GM12878 (cell line): ENCODE measurements at regions not wholly inside any gene's neighbourhood (a gene's known extent, or its start where the extent isn't known, plus 50 kb on each side); places are given as distances from the start of the nearest gene placed in this dataset.

Source experiments
- ATAC-seq: fragments of 200-7000 bp; cut with Tn5 transposase; 3 replicates; pipeline ENCODE4 v1.9.1; 2020; ENCODE audit warnings: mild to moderate bottlenecking, moderate library complexity
- BruUV-seq: library from RNA; stranded (reverse); fragments of 400-500 nt; replicated peaks from 2 replicates; lab custom pipeline; 2021; lab: Mats Ljungman, UMichigan
- CTCF ChIA-PET: fragments of 300-600 bp; sonication (Branson Sonifier 250); formaldehyde crosslinking; extraction: SDS; loops from one replicate; lab custom pipeline; 2021; ENCODE audit warnings: inconsistent platforms; lab: Yijun Ruan, JAX
- POLR2A ChIA-PET: fragments of 350-600 bp; formaldehyde crosslinking; extraction: SDS; loops from one replicate; lab custom pipeline; 2021; ENCODE audit warnings: inconsistent platforms; lab: Charles Lee
- RAD21 ChIA-PET: fragments of 300-600 bp; sonication (Branson Sonifier 250); formaldehyde crosslinking; loops from one replicate; lab custom pipeline; 2023; ENCODE audit warnings: antibody characterized with exemption; ENCODE audit not compliant: unreplicated experiment; lab: Charles Lee
- SMC1A ChIA-PET: fragments of 300-600 bp; sonication (Branson Sonifier 250); formaldehyde crosslinking; loops from one replicate; lab custom pipeline; 2023; ENCODE audit not compliant: unreplicated experiment, uncharacterized antibody; lab: Charles Lee
- DNase-seq: peaks from one replicate; pipeline ENCODE4 v3.0.0-alpha.2; 2011; ENCODE audit warnings: low read depth, low spot score
- FAIRE-seq: peaks from 3 replicates; lab custom pipeline; 2011; peaks lifted over from hg19 to GRCh38; lab: Jason Lieb, UNC
- H2AFZ ChIP-seq: 2 replicates; pipeline ENCODE4 v1.6.0; 2011; ENCODE audit warnings: low read depth, low read length, control low read depth; ENCODE audit not compliant: control insufficient read depth
- H3K27ac ChIP-seq: 2 replicates; pipeline ENCODE4 v1.5.1; 2011; ENCODE audit warnings: control low read depth; ENCODE audit not compliant: control insufficient read depth, insufficient read depth
- H3K27me3 ChIP-seq, 2 experiments: replicated peaks in 1 of 2; 2 replicates each; pipeline versions ENCODE4 v1.6.0 to v1.6.1; 2011; ENCODE audit warnings: low read length in 1 of 2; ENCODE audit not compliant: control insufficient read depth in 2 of 2, insufficient read depth in 2 of 2
- H3K36me3 ChIP-seq, 2 experiments: 2 replicates each; pipeline ENCODE4 v1.5.1; 2011; ENCODE audit warnings: low read length in 1 of 2; ENCODE audit not compliant: control insufficient read depth in 2 of 2, insufficient read depth in 2 of 2
- H3K4me1 ChIP-seq: 2 replicates; pipeline ENCODE4 v1.6.1; 2011; ENCODE audit warnings: mild to moderate bottlenecking, low read length, moderate library complexity, mixed read lengths; ENCODE audit not compliant: control insufficient read depth, insufficient read depth
- H3K4me2 ChIP-seq: 2 replicates; pipeline ENCODE4 v1.6.0; 2011; ENCODE audit warnings: control low read depth; ENCODE audit not compliant: control insufficient read depth, insufficient read depth
- H3K4me3 ChIP-seq: fragments of 200-600 bp; sonication (generic); 2 replicates; pipeline ENCODE4 v1.5.1; 2016
- H3K79me2 ChIP-seq: 2 replicates; pipeline ENCODE4 v1.6.0; 2011; ENCODE audit warnings: low read length; ENCODE audit not compliant: control insufficient read depth, insufficient read depth
- H3K9ac ChIP-seq: 2 replicates; pipeline ENCODE4 v1.8.0; 2011; ENCODE audit warnings: low read length, control low read depth, mixed read lengths; ENCODE audit not compliant: control insufficient read depth, insufficient read depth
- H3K9me3 ChIP-seq: replicated peaks from 3 replicates; pipeline ENCODE4 v1.5.1; 2011; ENCODE audit warnings: mild to moderate bottlenecking, low read length; ENCODE audit not compliant: control insufficient read depth, insufficient read depth
- H4K20me1 ChIP-seq: 2 replicates; pipeline ENCODE4 v1.6.0; 2011; ENCODE audit not compliant: control insufficient read depth, insufficient read depth
- CUX1 ChIP-seq: IDR thresholded peaks from 2 replicates; pipeline ENCODE4 v1.6.1; 2012; ENCODE audit warnings: improper control_type of control experiment, low read depth, low read length; ENCODE audit not compliant: insufficient replicate concordance
- FOXM1 ChIP-seq: IDR thresholded peaks from 2 replicates; pipeline ENCODE4 v1.6.1; 2012; ENCODE audit warnings: low read depth, mild to moderate bottlenecking, inconsistent platforms, low read length, moderate library complexity
- IRF4 ChIP-seq: IDR thresholded peaks from 2 replicates; pipeline ENCODE4 v1.6.1; 2011; ENCODE audit warnings: low read depth, low read length
- KDM1A ChIP-seq: fragments of 200-600 bp; sonication (generic); IDR thresholded peaks from 2 replicates; pipeline ENCODE4 v1.6.1; 2016; ENCODE audit warnings: borderline replicate concordance
- KLF5 ChIP-seq: fragments of 450-650 bp; IDR thresholded peaks from 2 replicates; pipeline ENCODE4 v1.6.1; 2014; ENCODE audit warnings: mild to moderate bottlenecking; ENCODE audit not compliant: partially characterized antibody
- MAX ChIP-seq: IDR thresholded peaks from 2 replicates; pipeline ENCODE4 v1.6.1; 2012; ENCODE audit warnings: low read depth, low read length, improper control_type of control experiment
- MTA2 ChIP-seq: fragments of 450-650 bp; IDR thresholded peaks from 2 replicates; pipeline ENCODE4 v1.6.1; 2016; ENCODE audit warnings: low read depth, mild to moderate bottlenecking, moderate library complexity
- PML ChIP-seq: IDR thresholded peaks from 2 replicates; pipeline ENCODE4 v1.6.1; 2012; ENCODE audit warnings: low read length, inconsistent platforms
- PRDM15 ChIP-seq: fragments of 450-650 bp; formaldehyde crosslinking; IDR thresholded peaks from 2 replicates; pipeline ENCODE4 v1.4.0; 2020; ENCODE audit warnings: mild to moderate bottlenecking, moderate library complexity
- SRF ChIP-seq, 2 experiments: IDR thresholded peaks; 2 replicates each; pipeline ENCODE4 v1.6.1; 2011; ENCODE audit warnings: low read depth in 2 of 2, low read length in 2 of 2, mild to moderate bottlenecking in 1 of 2, moderate library complexity in 1 of 2
- STAT3 ChIP-seq: IDR thresholded peaks from 2 replicates; pipeline ENCODE4 v1.6.1; 2011; ENCODE audit warnings: low read depth, low read length, improper control_type of control experiment
- SUZ12 ChIP-seq: fragments of 200-600 bp; sonication (generic); IDR thresholded peaks from one replicate; pipeline ENCODE4 v1.6.1; 2018; ENCODE audit warnings: antibody characterized with exemption, mild to moderate bottlenecking; ENCODE audit not compliant: unreplicated experiment
- TCF12 ChIP-seq: IDR thresholded peaks from 2 replicates; pipeline ENCODE4 v1.6.1; 2011; ENCODE audit warnings: low read depth, mild to moderate bottlenecking, low read length
- YBX1 ChIP-seq: fragments of 450-650 bp; IDR thresholded peaks from 2 replicates; pipeline ENCODE4 v1.6.1; 2016; ENCODE audit warnings: antibody characterized with exemption
- ZZZ3 ChIP-seq: IDR thresholded peaks from 2 replicates; pipeline ENCODE4 v1.6.1; 2011; ENCODE audit warnings: low read depth; ENCODE audit not compliant: control insufficient read depth, insufficient read length
- WGBS: methylation state at CpG from one replicate; pipeline ENCODE4 v1.1.6; 2016; ENCODE audit warnings: low lambda C conversion rate; ENCODE audit not compliant: insufficient replicate concordance, insufficient coverage; ENCODE audit errors: missing lambda C conversion rate; 5-methylcytosine and 5-hydroxymethylcytosine counted together
- in situ Hi-C: fragments of 300-500 bp; cut with MboI; formaldehyde crosslinking; loops from 9 replicates; pipeline ENCODE4 v1.14.3; 2018; ENCODE audit warnings: mixed read lengths
- intact Hi-C: fragments of 100-400 bp; cut with micrococcal nuclease; formaldehyde crosslinking; loops from one replicate; pipeline ENCODE4 v1.14.2; 2022; ENCODE audit not compliant: unreplicated experiment

- Histone ChIP-seq H3K4me2 (no peak overlapping the region), H3K9me3 (no peaks in the 10 kb centered on the region), H3K36me3 (no peaks in the 10 kb centered on the region), H3K9ac (no peak overlapping the region), H3K4me1 (no peaks in the 10 kb centered on the region), H3K79me2 (no peaks in the 10 kb centered on the region), H3K27ac (no peak overlapping the region), H3K4me3 (no peak overlapping the region), H3K27me3 (no peaks in the 10 kb centered on the region), H4K20me1 (no peaks in the 10 kb centered on the region), H2AFZ (no peak overlapping the region)
- SMC1A ChIA-PET = interaction anchor here (0.6 kb wide), 1 partner anchor 12 kb away, joined by 3 read pairs; no protein-coding TSS in a partner anchor
- ATAC-seq (no peak), DNase-seq (no peak), FAIRE-seq (no peak)
- POLR2A ChIA-PET = no interaction called here
- no TSS peak for BruUV-seq
- CTCF ChIA-PET = interaction anchor here (0.6 to 0.8 kb wide), 2 partner anchors 9 to 37 kb away, joined by 3 read pairs; no protein-coding TSS in a partner anchor
- WGBS = 84% methylated on average over 5 of the region's 5 CpGs
- RAD21 ChIA-PET = interaction anchor here (0.7 kb wide), 1 partner anchor 10 kb away, joined by 3 read pairs; no protein-coding TSS in a partner anchor
- intact Hi-C loops = no loop called here
- in situ Hi-C loops = no loop called here
- TF ChIP-seq YBX1 (no peak), IRF4 (no peak), PML (no peak), MAX (no peak), KDM1A (no peak), MTA2 (no peak), FOXM1 (no peak), CUX1 (no peak), KLF5 (no peak), SRF (IDR thresholded peaks at IDR 0.05; ENCODE audit: low read depth in 2 of 2, low read length in 2 of 2) (no peak), PRDM15 (CRISPR knock-in tag) (no peak), SUZ12 (no peak), STAT3 (no peak), TCF12 (no peak), ZZZ3 (no peak)
Observed at GRCh38 chr5:143703659-143704058, 108.3 kb upstream of the HMHB1 start.
